Sigmoid colon (tissue), 4 donors: ENCODE measurements at regions not wholly inside any gene's neighbourhood (a gene's known extent, or its start where the extent isn't known, plus 50 kb on each side); places are given as distances from the start of the nearest gene placed in this dataset.

Experiments used
- POLR2A ChIP-seq, 2 donors: fragments of 450-650 bp; IDR thresholded peaks; one replicate each; pipeline ENCODE4 v1.6.1; 2016; ENCODE audit warnings: antibody characterized with exemption in 2 of 2, mild to moderate bottlenecking in 2 of 2, moderate library complexity in 2 of 2
- POLR2AphosphoS5 ChIP-seq, 4 donors: sonication (generic); formaldehyde crosslinking; IDR thresholded peaks; one replicate each; pipeline ENCODE4 v1.6.1; 2017; ENCODE audit warnings: antibody characterized with exemption in 4 of 4
- TF ChIP-seq, protein P1 (sequence below), 4 experiments: fragments of 450-650 bp in 3 of 4; fragments of 200-600 bp in 1 of 4; IDR thresholded peaks; one replicate each; pipeline ENCODE4 v1.5.1; 2016 to 2019; ENCODE audit warnings: antibody characterized with exemption in 4 of 4, mild to moderate bottlenecking in 3 of 4, moderate library complexity in 2 of 4

DNA sequence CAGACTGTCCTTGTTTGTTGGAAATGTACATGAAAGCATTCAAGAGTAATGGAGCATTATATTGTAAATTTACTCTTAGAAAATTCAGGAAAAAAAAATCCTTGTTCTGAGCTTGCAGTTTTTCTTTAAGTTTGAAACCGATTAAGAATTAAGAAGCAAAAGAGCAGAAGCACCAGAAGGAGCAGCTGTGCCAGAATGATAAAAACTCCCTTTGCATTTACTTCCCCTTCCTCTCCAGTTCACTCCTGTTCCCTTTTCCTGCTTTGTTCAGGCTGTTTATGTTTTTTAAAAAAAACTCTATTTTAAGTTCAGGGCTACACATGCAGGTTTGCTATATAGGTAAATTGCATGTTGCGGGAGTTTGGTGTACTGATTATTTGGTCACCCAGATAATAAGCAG is 90.3 kb downstream of the ATOH1 start:
- TF ChIP-seq, protein P1, sequence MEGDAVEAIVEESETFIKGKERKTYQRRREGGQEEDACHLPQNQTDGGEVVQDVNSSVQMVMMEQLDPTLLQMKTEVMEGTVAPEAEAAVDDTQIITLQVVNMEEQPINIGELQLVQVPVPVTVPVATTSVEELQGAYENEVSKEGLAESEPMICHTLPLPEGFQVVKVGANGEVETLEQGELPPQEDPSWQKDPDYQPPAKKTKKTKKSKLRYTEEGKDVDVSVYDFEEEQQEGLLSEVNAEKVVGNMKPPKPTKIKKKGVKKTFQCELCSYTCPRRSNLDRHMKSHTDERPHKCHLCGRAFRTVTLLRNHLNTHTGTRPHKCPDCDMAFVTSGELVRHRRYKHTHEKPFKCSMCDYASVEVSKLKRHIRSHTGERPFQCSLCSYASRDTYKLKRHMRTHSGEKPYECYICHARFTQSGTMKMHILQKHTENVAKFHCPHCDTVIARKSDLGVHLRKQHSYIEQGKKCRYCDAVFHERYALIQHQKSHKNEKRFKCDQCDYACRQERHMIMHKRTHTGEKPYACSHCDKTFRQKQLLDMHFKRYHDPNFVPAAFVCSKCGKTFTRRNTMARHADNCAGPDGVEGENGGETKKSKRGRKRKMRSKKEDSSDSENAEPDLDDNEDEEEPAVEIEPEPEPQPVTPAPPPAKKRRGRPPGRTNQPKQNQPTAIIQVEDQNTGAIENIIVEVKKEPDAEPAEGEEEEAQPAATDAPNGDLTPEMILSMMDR (IDR thresholded peaks at IDR 0.05), result no peak
- no peak for TF ChIP-seq POLR2A (IDR thresholded peaks at IDR 0.05)
- no peak for TF ChIP-seq POLR2AphosphoS5 (IDR thresholded peaks at IDR 0.05)
